GM18870 (cell line): ENCODE measurements at regions not wholly inside any gene's neighbourhood (a gene's known extent, or its start where the extent isn't known, plus 50 kb on each side); places are given as distances from the start of the nearest gene placed in this dataset.
A peak's percentile ranks its signal among the peaks of the same experiment; 100 is the strongest.

Experiments
- ATAC-seq: cut with Tn5 transposase; IDR thresholded peaks from one replicate; pipeline ENCODE4 v1.9.1; 2021; ENCODE audit warnings: moderate library complexity; ENCODE audit not compliant: unreplicated experiment

DNA sequence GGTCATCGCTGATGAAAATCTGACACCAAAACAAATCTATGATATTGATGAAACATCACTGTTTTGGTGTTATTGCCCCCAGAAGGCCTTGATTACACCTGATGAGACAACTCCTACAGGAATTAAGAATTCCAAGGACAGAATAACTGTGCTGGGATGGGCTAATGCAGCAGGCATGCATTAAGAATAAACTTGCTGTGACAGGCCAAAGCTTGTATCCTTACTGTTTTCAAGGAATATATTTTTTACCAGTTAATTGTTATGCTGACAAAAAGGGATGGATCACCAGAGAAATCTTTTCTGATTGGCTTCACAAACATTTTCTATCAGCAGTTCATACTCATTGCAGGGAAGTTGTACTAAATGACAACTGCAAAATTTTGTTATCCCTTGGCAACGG lies 278.2 kb downstream of the IKZF2 start:
- ATAC-seq = no peak

GRCh38 chr2:212871597-212871996 lies 279.8 kb downstream of the IKZF2 start:
- no peak for ATAC-seq

GRCh38 chr2:212864186-212864585 lies 287.2 kb downstream of the IKZF2 start:
- ATAC-seq = no peak

DNA sequence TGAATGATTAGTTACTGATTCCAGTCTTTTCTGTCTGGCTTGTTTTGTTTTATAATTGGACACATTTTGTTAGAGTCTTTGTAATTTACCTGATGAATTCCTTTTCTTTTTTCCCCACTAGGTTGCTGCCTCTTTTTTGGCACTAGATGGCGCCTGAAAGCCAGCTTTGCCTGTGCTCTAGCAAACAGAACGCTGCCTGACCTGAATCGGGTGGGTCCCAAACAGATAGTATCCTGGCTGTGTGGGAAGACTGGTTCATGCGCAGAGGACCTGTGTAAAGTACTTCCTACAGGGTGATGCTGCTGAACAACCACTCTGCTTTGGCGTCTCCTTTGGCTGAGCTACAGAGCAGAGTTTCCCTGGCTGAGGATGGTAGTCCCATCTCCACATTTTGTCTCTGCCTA lies 288.2 kb downstream of the IKZF2 start:
- ATAC-seq = no peak

GRCh38 chr2:212858496-212858895 lies 292.9 kb downstream of the IKZF2 start:
- ATAC-seq = no peak

GRCh38 chr2:212854771-212855170 lies 296.6 kb downstream of the IKZF2 start:
- no peak for ATAC-seq

GRCh38 chr2:212854116-212854515 lies 297.3 kb downstream of the IKZF2 start:
- ATAC-seq = no peak

GRCh38 chr2:212845941-212846340 lies 305.5 kb downstream of the IKZF2 start:
- ATAC-seq = no peak

DNA sequence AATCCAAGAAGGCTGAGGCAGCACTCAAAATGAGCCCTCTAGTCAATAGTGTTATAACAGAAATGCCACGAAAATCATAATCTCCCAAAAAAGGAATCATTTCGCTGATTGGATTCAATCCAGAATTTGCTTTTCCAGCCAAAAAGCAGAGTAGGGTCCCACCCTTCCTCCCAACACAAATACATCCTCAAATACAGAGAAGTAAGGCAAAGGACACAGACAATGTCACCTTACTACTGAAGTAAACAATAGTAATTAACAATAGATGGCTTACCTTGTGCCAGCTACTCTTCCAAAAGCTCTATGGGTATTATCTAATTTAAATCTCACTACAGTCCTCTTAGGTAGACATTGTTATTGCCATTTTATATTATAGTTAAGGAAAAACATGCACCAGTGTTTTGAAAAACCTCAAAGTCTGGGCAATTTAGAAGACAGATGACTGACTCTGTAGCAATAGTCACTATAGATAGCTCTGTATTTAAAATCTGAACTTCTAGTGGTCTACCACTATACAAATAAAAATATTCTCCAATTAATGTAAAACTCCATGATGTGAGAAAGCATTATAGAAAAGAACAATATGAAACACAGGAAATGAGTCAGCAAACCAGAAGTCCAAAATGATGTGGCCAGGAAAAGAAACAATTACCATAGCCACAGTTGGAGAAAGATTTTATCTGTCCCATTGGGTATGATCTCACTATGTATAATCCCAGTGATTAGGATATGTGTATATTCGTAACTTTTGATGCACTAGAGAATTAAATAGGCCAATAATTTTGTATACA lies 305.0 kb upstream of the ERBB4 start:
- peak; percentile 52 for ATAC-seq

GRCh38 chr2:212842544-212843185 lies 304.1 kb upstream of the ERBB4 start:
- no peak for ATAC-seq

DNA sequence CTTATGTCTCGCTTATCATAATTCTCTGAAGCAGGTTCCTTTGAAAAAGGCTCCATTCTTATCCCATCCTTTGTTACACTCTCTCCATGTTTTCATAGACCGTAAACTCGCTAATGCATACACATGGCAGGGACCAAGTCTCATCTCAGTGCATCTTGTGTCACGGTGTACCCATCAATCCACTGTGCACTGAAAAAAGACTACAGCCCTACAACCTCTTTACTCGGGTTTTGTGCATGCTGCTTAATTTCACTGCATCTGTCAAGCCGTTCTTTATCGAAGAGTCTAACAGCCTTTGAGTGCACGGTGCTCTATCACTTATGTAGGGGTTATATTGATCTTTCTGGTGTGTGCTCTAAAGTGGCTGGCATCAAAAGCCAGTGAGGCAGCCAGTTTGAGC lies 302.9 kb upstream of the ERBB4 start:
- ATAC-seq = no peak

GRCh38 chr2:212832211-212833195 lies 293.9 kb upstream of the ERBB4 start:
- ATAC-seq = no peak

DNA sequence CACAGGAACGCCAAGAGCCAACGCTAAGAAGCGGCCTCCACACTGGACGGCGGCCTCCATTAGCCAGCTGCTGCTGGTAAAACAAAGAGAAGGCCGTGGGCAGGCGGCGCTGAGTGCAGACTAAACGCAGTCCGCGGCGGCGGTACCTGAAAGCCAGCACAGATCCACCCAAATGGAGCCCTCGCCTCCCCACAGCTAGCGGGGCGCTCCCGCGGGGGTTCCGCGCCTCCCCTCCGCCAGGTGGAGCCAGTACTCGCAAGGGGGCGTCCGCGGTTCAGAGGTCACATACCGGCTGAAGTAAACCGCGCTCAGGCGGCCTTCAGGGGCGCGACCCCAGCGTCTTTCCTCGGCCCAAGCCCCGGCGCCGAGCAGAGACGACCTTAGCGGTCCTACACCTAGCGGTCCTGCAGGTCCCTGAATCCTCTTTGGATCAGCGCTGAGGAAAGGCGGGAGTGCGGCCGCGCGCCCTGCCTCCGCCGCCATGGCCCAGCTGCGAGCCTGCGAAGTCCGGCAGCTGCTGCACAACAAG lies 293.1 kb upstream of the ERBB4 start:
- no peak for ATAC-seq

DNA sequence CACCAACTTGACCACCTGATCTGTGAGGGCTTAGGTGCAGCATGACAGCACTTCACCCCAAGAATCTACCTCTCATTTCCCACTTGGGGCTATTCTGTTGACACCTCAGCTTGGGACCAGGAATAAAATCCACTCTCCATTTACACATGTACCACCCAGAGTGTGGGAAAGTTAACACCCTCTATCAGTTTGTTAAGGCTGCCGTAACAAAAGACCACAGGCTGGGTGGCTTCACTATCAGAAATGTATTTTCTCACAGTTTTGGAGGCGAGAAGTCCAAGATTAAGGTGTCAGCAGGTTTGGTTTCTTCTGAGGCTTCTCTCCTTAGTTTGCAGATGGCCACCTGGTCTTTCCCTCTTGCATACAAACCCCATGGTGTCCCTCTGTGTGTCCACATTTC lies 277.7 kb upstream of the ERBB4 start:
- no peak for ATAC-seq

- peak; percentile 44 for ATAC-seq
These were observed 276.9 kb upstream of the ERBB4 start for GRCh38 chr2:212815453-212815852.

GRCh38 chr2:212814941-212815340 lies 276.3 kb upstream of the ERBB4 start:
- no peak for ATAC-seq

GRCh38 chr2:212811921-212812320 lies 273.3 kb upstream of the ERBB4 start:
- ATAC-seq = no peak

DNA sequence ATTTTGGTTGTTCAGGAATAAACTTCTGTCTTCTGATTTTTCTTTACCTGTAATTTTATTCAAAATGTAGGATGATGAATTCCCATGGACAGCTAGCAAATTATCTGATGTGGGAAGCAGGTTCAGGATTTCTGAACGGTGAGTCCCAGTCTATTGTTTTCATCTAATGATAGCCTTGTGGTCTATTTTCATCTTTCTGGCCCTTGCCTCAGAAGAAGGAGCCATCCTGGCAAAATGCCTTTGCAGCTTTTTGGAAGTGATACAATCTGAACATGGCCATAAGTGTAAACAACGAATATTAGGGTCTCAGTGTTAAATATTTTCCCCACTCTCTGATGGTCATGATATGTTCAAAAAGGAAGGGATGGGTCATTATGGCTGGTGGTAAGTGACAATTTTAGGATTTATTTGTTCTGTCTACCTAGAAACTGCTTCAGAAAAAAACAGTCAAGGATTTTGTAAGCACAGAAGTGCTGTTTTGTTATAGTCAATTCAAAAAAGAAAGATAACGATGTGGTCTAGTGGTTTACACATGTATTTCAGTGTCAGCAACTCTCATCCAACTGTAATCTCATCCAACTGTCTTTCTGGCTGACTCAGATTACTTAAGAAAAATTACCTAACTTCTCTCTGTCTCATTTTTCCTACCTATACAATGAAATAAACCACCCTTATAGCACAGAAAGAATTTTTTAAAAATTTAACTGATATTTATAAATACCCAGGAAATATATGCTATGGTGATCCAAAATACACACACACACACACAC lies 272.6 kb upstream of the ERBB4 start:
- ATAC-seq = peak; percentile 51

DNA sequence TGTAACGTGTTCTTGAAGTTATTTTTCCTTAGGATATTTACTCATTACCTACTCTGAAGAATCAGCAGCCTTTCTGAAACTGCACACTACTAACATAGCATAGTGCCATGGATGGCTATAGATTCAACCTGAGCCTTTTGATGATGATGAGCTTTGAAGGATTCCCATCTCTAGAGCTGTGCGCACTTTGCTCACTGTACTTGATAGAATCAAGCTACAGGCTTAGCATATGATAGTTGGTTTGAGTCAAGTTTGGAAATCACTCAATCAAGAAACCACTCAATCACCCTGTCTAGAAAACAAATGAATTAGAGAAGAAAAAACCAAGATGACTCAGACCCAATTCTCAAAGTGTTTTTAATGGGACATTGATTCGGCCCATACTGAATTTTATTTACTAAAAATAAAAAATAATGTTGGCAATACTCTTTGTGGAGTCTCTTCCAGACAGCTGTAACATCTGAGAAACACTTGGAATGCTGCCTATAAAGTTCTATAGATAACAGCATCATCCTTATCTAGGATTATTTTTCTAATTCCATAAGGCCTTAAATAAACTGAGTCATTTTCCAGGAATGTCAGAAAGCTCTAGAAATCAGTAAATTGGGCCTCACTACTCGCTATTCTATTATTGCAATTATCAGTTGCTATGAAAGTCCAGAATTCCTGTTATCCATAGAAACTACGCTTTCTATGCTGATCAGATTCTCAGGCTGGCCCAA lies 259.0 kb upstream of the ERBB4 start:
- no peak for ATAC-seq

- no peak for ATAC-seq
These were observed 255.9 kb upstream of the ERBB4 start for GRCh38 chr2:212794471-212794870.
